CD8-positive, alpha-beta memory T cell (primary cell): ENCODE measurements at regions not wholly inside any gene's neighbourhood (a gene's known extent, or its start where the extent isn't known, plus 50 kb on each side); places are given as distances from the start of the nearest gene placed in this dataset.
"Not testable (repeated sequence)": the region's sequence is repeated elsewhere in the genome, so short reads cannot be mapped to it uniquely, and the experiment has no call there.

ENCODE experiments used
- CTCF ChIA-PET: fragments of 350-600 bp; sonication (Branson Sonifier 250); formaldehyde crosslinking; loops from one replicate; lab custom pipeline; 2021; ENCODE audit warnings: antibody characterized with exemption; lab: Charles Lee
- POLR2A ChIA-PET: fragments of 350-600 bp; sonication (Branson Sonifier 250); formaldehyde crosslinking; loops from one replicate; lab custom pipeline; 2021; ENCODE audit warnings: antibody characterized with exemption; lab: Charles Lee
- DNase-seq, 5 donors: peaks; one replicate each; pipeline versions ENCODE4 v3.0.0 to v3.0.0-alpha.2; 2020 to 2022; ENCODE audit warnings: mixed read lengths in 1 of 5
- H3K27ac ChIP-seq: one replicate; pipeline ENCODE4 v1.7.0; 2013; ENCODE audit warnings: low read depth, mild to moderate bottlenecking, low read length, moderate library complexity
- H3K27me3 ChIP-seq: 2 replicates; pipeline ENCODE4 v1.7.0; 2013; ENCODE audit warnings: low read length, mild to moderate bottlenecking; ENCODE audit not compliant: insufficient read depth, poor library complexity, severe bottlenecking
- H3K36me3 ChIP-seq: 2 replicates; pipeline ENCODE4 v1.7.0; 2013; ENCODE audit warnings: mild to moderate bottlenecking, low read length, moderate library complexity; ENCODE audit not compliant: insufficient read depth
- H3K4me1 ChIP-seq: 2 replicates; pipeline ENCODE4 v1.7.0; 2013; ENCODE audit warnings: mild to moderate bottlenecking, low read length, moderate library complexity; ENCODE audit not compliant: insufficient read depth
- H3K4me3 ChIP-seq: 2 replicates; pipeline ENCODE4 v1.7.0; 2013; ENCODE audit warnings: mild to moderate bottlenecking, low read length
- H3K9me3 ChIP-seq: 2 replicates; pipeline ENCODE4 v1.7.0; 2013; ENCODE audit warnings: mild to moderate bottlenecking, low read length
- H3K27ac Mint-ChIP-seq, 8 donors: one replicate each; pipeline ENCODE4 v1.8.0; 2020 to 2021; ENCODE audit warnings: mixed read lengths in 8 of 8, mild to moderate bottlenecking in 6 of 8, inconsistent platforms in 3 of 8, moderate library complexity in 3 of 8
- H3K27me3 Mint-ChIP-seq, 2 donors: one replicate each; pipeline ENCODE4 v1.8.0; 2020 to 2021; ENCODE audit warnings: mixed read lengths in 2 of 2, mild to moderate bottlenecking in 1 of 2, moderate library complexity in 1 of 2
- H3K36me3 Mint-ChIP-seq, 3 donors: one replicate each; pipeline ENCODE4 v1.8.0; 2020 to 2021; ENCODE audit warnings: mixed read lengths in 3 of 3, inconsistent platforms in 1 of 3, mild to moderate bottlenecking in 1 of 3
- H3K4me1 Mint-ChIP-seq, 3 donors: one replicate each; pipeline ENCODE4 v1.8.0; 2020 to 2021; ENCODE audit warnings: mixed read lengths in 3 of 3, inconsistent platforms in 1 of 3, mild to moderate bottlenecking in 1 of 3
- H3K4me3 Mint-ChIP-seq, 7 donors: one replicate each; pipeline ENCODE4 v1.8.0; 2020 to 2021; ENCODE audit warnings: mixed read lengths in 7 of 7, mild to moderate bottlenecking in 6 of 7, moderate library complexity in 4 of 7, inconsistent platforms in 2 of 7
- H3K9me3 Mint-ChIP-seq, 5 donors: one replicate each; pipeline ENCODE4 v1.8.0; 2020 to 2022; ENCODE audit warnings: mixed read lengths in 5 of 5, mild to moderate bottlenecking in 3 of 5, moderate library complexity in 2 of 5, inconsistent platforms in 1 of 5

DNA sequence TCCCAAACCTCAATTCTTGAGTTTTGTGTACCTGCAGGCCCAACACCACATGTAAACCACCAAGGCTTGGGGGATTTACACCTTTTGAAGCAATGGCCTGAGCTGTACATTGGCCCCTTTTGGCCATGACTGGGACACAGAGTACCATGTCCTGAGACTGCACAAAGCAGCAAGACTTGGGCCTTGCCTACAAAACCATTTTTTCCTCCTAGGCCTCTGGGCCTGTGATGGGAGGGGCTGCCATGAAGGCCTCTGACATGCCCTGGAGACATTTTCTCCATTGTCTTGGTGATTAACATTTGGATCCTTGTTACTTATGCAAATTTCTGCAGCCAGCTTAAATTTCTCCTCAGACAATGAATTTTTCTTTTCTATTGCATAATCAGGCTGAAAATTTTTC lies 455.9 kb upstream of the NR3C2 start:
- CTCF ChIA-PET, H3K4me3 Mint-ChIP-seq, H3K36me3 ChIP-seq, POLR2A ChIA-PET, H3K4me1 Mint-ChIP-seq, H3K27ac Mint-ChIP-seq, H3K36me3 Mint-ChIP-seq, H3K4me1 ChIP-seq, DNase-seq, H3K4me3 ChIP-seq, H3K27ac ChIP-seq, H3K27me3 ChIP-seq, H3K9me3 ChIP-seq, H3K27me3 Mint-ChIP-seq: not testable (repeated sequence)
- H3K9me3 Mint-ChIP-seq = peaks cover 14 to 31% (median 18%) of the 10 kb centered on the region in 5 donors

GRCh38 chr4:148893095-148893494 lies 450.9 kb upstream of the NR3C2 start:
- H3K9me3 ChIP-seq = no peaks in the 10 kb centered on the region
- no peak overlapping the region for H3K4me3 Mint-ChIP-seq
- peaks cover 5 to 14% (median 10%) of the 10 kb centered on the region in 5 donors for H3K9me3 Mint-ChIP-seq
- no peaks in the 10 kb centered on the region for H3K4me1 Mint-ChIP-seq
- no peak for DNase-seq
- no peak overlapping the region for H3K27ac ChIP-seq
- ChIA-PET CTCF (no interaction called here), POLR2A (no interaction called here)
- H3K27ac Mint-ChIP-seq = no peak overlapping the region
- no peaks in the 10 kb centered on the region for H3K36me3 ChIP-seq
- H3K36me3 Mint-ChIP-seq = peaks cover 0 to 4% (median 0%) of the 10 kb centered on the region in 3 donors
- peaks cover 0 to 3% of the 10 kb centered on the region in 2 donors for H3K27me3 Mint-ChIP-seq
- H3K4me1 ChIP-seq = no peaks in the 10 kb centered on the region
- H3K27me3 ChIP-seq = no peaks in the 10 kb centered on the region
- H3K4me3 ChIP-seq = no peak overlapping the region

DNA sequence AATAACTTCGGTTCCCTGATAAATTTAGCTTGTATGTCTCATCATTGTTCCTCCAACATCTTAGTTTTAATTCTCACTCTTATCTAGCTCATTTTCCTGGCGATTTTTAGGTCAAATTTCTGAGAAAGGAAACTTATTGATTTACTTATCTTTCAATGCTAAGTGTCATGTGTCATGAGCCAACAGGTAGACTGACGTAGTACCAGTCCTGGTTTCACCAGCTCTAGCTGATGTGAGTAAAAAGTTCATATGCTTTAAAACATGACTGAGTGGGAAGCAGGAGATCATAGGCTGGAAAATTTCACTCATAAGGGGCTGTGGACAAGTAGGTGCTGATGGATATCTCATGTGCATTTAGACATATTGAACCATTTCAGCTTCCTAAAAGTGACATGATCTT lies 441.7 kb upstream of the NR3C2 start:
- Mint-ChIP-seq H3K9me3 (peaks cover 0 to 5% (median 0%) of the 10 kb centered on the region in 5 donors), H3K27me3 (no peaks in the 10 kb centered on the region)

DNA sequence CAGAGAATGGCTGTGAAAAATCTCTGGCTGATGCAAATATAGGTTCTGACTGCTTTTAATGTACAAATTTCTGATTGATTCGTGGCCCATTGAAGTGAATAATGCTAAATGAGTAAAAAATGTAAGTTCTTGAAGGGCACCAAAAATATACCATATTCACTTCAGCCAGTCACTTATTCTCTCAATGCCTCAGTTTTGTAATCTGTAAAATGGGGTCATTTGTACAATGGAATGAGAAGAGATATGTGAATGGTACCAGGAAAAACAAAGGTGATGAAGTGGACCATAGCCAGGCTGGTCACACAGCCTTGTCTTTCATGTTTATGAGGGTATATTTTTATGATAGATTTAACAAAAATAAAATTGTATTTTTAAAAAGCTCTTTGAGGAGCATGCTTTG lies 441.2 kb upstream of the NR3C2 start:
- no peaks in the 10 kb centered on the region for H3K27me3 Mint-ChIP-seq
- no peaks in the 10 kb centered on the region for H3K4me1 Mint-ChIP-seq
- no peak overlapping the region for H3K27ac Mint-ChIP-seq
- H3K4me3 Mint-ChIP-seq = no peak overlapping the region
- no peak for DNase-seq
- ChIA-PET CTCF (no interaction called here), POLR2A (no interaction called here)
- no peaks in the 10 kb centered on the region for H3K36me3 Mint-ChIP-seq
- H3K27ac ChIP-seq = no peak overlapping the region
- no peaks in the 10 kb centered on the region for H3K4me1 ChIP-seq
- no peak overlapping the region for H3K4me3 ChIP-seq
- H3K36me3 ChIP-seq = no peaks in the 10 kb centered on the region
- no peaks in the 10 kb centered on the region for H3K9me3 ChIP-seq
- H3K27me3 ChIP-seq = no peaks in the 10 kb centered on the region
- peaks cover 0 to 5% (median 0%) of the 10 kb centered on the region in 5 donors for H3K9me3 Mint-ChIP-seq

More for the DNA sequence above, 441.7 kb upstream of the NR3C2 start:
- no peak for DNase-seq
- Histone ChIP-seq H3K4me1 (no peaks in the 10 kb centered on the region), H3K27ac (no peak overlapping the region), H3K27me3 (no peaks in the 10 kb centered on the region), H3K36me3 (no peaks in the 10 kb centered on the region), H3K9me3 (no peaks in the 10 kb centered on the region), H3K4me3 (no peak overlapping the region)
- Mint-ChIP-seq H3K4me1 (no peaks in the 10 kb centered on the region), H3K36me3 (no peaks in the 10 kb centered on the region), H3K27ac (no peak overlapping the region), H3K4me3 (no peak overlapping the region)
- CTCF ChIA-PET = no interaction called here
- POLR2A ChIA-PET = no interaction called here

DNA sequence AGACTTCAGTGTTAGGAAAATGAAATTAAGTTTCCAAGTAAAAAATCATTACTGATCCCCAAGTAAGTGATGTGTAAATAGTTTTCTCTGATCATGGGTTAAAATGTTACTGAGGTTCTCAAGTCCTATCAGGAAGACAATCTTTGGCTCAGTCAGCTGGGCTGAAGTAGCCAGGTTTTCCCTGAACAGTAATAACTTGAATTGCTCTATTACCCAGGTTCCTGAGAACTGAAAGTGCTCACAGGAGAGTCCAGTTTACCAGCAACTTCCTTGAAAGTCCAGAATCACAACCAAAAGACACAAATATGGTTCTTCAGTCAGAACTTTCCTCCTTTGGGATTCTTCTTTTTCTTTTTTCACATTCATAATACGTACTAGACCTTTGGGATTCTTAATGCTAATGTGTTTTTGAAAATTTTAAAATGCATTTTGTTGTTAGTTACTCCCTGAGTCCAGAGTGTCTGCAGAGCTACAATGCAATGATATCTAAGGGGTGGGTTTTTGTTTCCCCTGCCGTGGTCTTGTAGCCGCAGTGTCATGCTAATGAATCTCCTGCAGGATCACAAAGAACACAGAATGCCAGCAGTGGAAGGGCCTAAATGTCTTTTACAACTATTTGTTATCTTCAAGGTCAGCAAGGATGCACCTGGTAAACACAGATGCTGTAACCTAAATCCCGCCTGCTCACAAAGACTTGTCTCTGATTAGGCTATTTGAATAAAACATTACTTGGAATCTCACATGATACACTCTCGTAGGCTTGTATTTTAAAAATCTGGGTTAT lies 439.8 kb upstream of the NR3C2 start:
- Histone ChIP-seq H3K4me3 (no peak overlapping the region), H3K4me1 (no peaks in the 10 kb centered on the region), H3K27me3 (no peaks in the 10 kb centered on the region), H3K27ac (no peak overlapping the region), H3K36me3 (no peaks in the 10 kb centered on the region), H3K9me3 (no peaks in the 10 kb centered on the region)
- Mint-ChIP-seq H3K4me3 (no peak overlapping the region), H3K36me3 (no peaks in the 10 kb centered on the region), H3K9me3 (peaks cover 0 to 3% (median 0%) of the 10 kb centered on the region in 5 donors), H3K27ac (no peak overlapping the region), H3K4me1 (no peaks in the 10 kb centered on the region), H3K27me3 (peaks cover 0 to 1% of the 10 kb centered on the region in 2 donors)
- DNase-seq = no peak
- ChIA-PET CTCF (no interaction called here), POLR2A (no interaction called here)

DNA sequence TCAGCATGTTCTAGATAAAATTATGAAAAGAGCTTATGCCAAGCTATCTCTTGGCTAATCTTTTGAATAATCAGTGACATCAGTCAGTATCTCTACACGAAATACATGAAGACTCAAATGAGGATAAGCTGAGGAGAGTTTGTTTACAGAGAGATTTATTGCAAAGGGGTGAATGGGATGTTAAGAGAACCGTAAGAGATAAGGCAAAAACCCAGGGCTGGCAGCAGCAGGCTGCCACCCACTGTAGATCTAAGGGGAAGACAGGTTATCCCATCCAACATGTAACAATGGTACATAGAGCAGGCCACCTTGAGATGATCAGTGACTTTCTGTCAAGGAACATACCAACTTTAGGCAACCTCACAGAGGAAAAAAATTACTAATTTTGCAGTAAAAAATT lies 432.1 kb upstream of the NR3C2 start:
- H3K4me3 ChIP-seq = no peak overlapping the region
- DNase-seq = no peak
- Mint-ChIP-seq H3K36me3 (no peaks in the 10 kb centered on the region), H3K27ac (peak overlapping the region in 1 of 8 donors; percentile 21), H3K9me3 (peaks cover 0 to 2% (median 0%) of the 10 kb centered on the region in 5 donors), H3K27me3 (peaks cover 0 to 4% of the 10 kb centered on the region in 2 donors), H3K4me1 (no peaks in the 10 kb centered on the region), H3K4me3 (no peak overlapping the region)
- no peaks in the 10 kb centered on the region for H3K4me1 ChIP-seq
- H3K27ac ChIP-seq = no peak overlapping the region
- H3K9me3 ChIP-seq = no peaks in the 10 kb centered on the region
- POLR2A ChIA-PET = no interaction called here
- no peaks in the 10 kb centered on the region for H3K36me3 ChIP-seq
- H3K27me3 ChIP-seq = no peaks in the 10 kb centered on the region
- CTCF ChIA-PET = no interaction called here

- Mint-ChIP-seq H3K4me3 (no peak overlapping the region), H3K27ac (no peak overlapping the region), H3K4me1 (no peaks in the 10 kb centered on the region), H3K9me3 (peaks cover 0 to 3% (median 2%) of the 10 kb centered on the region in 5 donors), H3K27me3 (peaks cover 0 to 1% of the 10 kb centered on the region in 2 donors), H3K36me3 (peaks cover 0 to 2% (median 0%) of the 10 kb centered on the region in 3 donors)
- Histone ChIP-seq H3K27me3 (no peaks in the 10 kb centered on the region), H3K9me3 (no peaks in the 10 kb centered on the region), H3K4me3 (no peak overlapping the region), H3K27ac (no peak overlapping the region), H3K36me3 (no peaks in the 10 kb centered on the region), H3K4me1 (no peaks in the 10 kb centered on the region)
- ChIA-PET CTCF (no interaction called here), POLR2A (no interaction called here)
- DNase-seq = no peak
These were observed 426.0 kb upstream of the NR3C2 start for GRCh38 chr4:148868191-148868590.

DNA sequence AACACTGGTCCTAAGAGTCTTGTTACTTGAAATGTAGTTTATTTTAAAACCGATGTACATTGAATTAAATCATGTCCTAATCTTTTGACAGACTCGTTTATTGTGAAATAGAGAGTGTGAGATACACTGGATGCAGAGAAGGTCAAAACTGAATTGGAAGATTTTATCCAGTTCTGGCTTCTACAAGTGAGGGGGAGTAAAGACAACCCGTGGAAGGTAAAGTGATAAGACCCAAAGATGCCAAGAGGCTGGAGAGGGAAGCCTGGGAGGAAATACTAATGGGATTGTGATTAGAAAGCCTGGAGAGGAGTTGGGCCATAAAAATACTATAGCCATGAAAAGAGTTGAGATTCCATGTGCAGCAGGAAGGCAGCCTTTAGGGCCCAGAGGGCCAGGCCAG lies 424.5 kb upstream of the NR3C2 start:
- H3K9me3 Mint-ChIP-seq = peaks cover 0 to 3% (median 2%) of the 10 kb centered on the region in 5 donors
- H3K36me3 Mint-ChIP-seq = peaks cover 0 to 2% (median 0%) of the 10 kb centered on the region in 3 donors

More for the DNA sequence above, 424.5 kb upstream of the NR3C2 start:
- no peaks in the 10 kb centered on the region for H3K36me3 ChIP-seq
- no peak overlapping the region for H3K27ac ChIP-seq
- Mint-ChIP-seq H3K27me3 (peaks cover 0 to 1% of the 10 kb centered on the region in 2 donors), H3K4me1 (no peaks in the 10 kb centered on the region), H3K27ac (peak overlapping the region in 1 of 8 donors; percentile 43), H3K4me3 (no peak overlapping the region)
- DNase-seq = no peak
- no peaks in the 10 kb centered on the region for H3K9me3 ChIP-seq
- H3K4me3 ChIP-seq = no peak overlapping the region
- CTCF ChIA-PET = no interaction called here
- no peaks in the 10 kb centered on the region for H3K4me1 ChIP-seq
- H3K27me3 ChIP-seq = no peaks in the 10 kb centered on the region
- POLR2A ChIA-PET = no interaction called here
